HG03457 (cell line): ENCODE measurements at regions not wholly inside any gene's neighbourhood (a gene's known extent, or its start where the extent isn't known, plus 50 kb on each side); places are given as distances from the start of the nearest gene placed in this dataset.

ENCODE experiments used
- ATAC-seq: cut with Tn5 transposase; IDR thresholded peaks from one replicate; pipeline ENCODE4 v1.9.1; 2021; ENCODE audit warnings: moderate number of reproducible peaks; ENCODE audit not compliant: unreplicated experiment

DNA sequence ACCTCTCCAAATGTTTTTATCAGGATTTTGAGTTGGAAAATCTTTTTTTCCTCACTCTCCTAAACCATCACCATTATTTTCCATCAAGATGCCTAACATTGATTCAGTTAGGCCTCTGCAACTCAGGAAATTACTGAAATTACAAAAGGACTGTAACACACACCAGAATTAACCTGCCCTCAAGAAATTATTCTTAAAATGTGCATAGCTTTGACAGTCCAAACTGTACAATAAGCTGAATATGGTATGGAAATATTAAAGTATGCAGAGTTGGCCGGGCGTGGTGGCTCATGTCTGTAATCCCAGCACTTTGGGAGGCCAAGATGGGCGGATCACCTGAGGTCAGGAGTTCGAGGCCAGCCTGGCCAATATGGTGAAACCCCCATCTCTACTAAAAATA lies 50.2 kb upstream of the PHLPP1 start:
- no peak for ATAC-seq
